MM.1S (cell line): ENCODE measurements at regions not wholly inside any gene's neighbourhood (a gene's known extent, or its start where the extent isn't known, plus 50 kb on each side); places are given as distances from the start of the nearest gene placed in this dataset.

Experiments used
- DNase-seq: peaks from one replicate; pipeline ENCODE4 v3.0.0-alpha.2; 2015
- H2AFZ ChIP-seq: fragments of 300-600 bp; sonication (generic); 2 replicates; pipeline ENCODE4 v1.6.0; 2016; ENCODE audit warnings: antibody characterized with exemption, low read length
- H3F3A ChIP-seq: fragments of 300-600 bp; sonication (generic); 2 replicates; pipeline ENCODE4 v1.6.1; 2016; ENCODE audit warnings: mild to moderate bottlenecking, antibody characterized with exemption, low read length, moderate library complexity, mixed read lengths; ENCODE audit not compliant: insufficient read depth
- H3K27ac ChIP-seq: fragments of 300-600 bp; sonication (generic); 2 replicates; pipeline ENCODE4 v1.5.1; 2016; ENCODE audit warnings: mild to moderate bottlenecking, low read length
- H3K27me3 ChIP-seq: fragments of 300-600 bp; sonication (generic); replicated peaks from 2 replicates; pipeline ENCODE4 v1.6.0; 2016; ENCODE audit warnings: low read length; ENCODE audit not compliant: insufficient read depth
- H3K36me3 ChIP-seq: fragments of 300-600 bp; sonication (generic); replicated peaks from 2 replicates; pipeline ENCODE4 v1.6.1; 2016; ENCODE audit warnings: mild to moderate bottlenecking, low read length, mixed read lengths; ENCODE audit not compliant: insufficient read depth
- H3K4me1 ChIP-seq: fragments of 300-600 bp; sonication (generic); 2 replicates; pipeline ENCODE4 v1.6.1; 2016; ENCODE audit warnings: low read length, mixed read lengths
- H3K4me2 ChIP-seq: fragments of 300-600 bp; sonication (generic); 2 replicates; pipeline ENCODE4 v1.6.0; 2016; ENCODE audit warnings: low read depth, low read length
- H3K4me3 ChIP-seq: fragments of 300-600 bp; sonication (generic); 2 replicates; pipeline ENCODE4 v1.5.1; 2016; ENCODE audit warnings: low read length, mixed read lengths
- H3K79me2 ChIP-seq: fragments of 300-600 bp; sonication (generic); 2 replicates; pipeline ENCODE4 v1.6.1; 2016; ENCODE audit warnings: mixed run types, low read length, mixed read lengths
- H3K9ac ChIP-seq: fragments of 300-600 bp; sonication (generic); 2 replicates; pipeline ENCODE4 v1.6.1; 2016; ENCODE audit warnings: low read length, mixed read lengths
- H3K9me2 ChIP-seq: fragments of 300-600 bp; sonication (generic); replicated peaks from 2 replicates; pipeline ENCODE4 v1.6.1; 2016; ENCODE audit warnings: mild to moderate bottlenecking, low read length, mixed read lengths; ENCODE audit not compliant: insufficient read depth
- H3K9me3 ChIP-seq: fragments of 300-600 bp; sonication (generic); replicated peaks from 2 replicates; pipeline ENCODE4 v1.6.1; 2016; ENCODE audit warnings: mild to moderate bottlenecking, low read length, mixed read lengths; ENCODE audit not compliant: insufficient read depth
- H4K20me1 ChIP-seq: fragments of 300-600 bp; sonication (generic); 2 replicates; pipeline ENCODE4 v1.6.1; 2016; ENCODE audit warnings: mild to moderate bottlenecking, low read length, moderate library complexity, mixed read lengths; ENCODE audit not compliant: insufficient read depth
- CTCF ChIP-seq: fragments of 300-600 bp; sonication (generic); IDR thresholded peaks from 2 replicates; pipeline ENCODE4 v1.5.1; 2016; ENCODE audit warnings: antibody characterized with exemption, low read length, mixed read lengths
- EZH2 ChIP-seq: fragments of 300-600 bp; sonication (generic); optimal IDR thresholded peaks from 2 replicates; pipeline ENCODE3; 2017; ENCODE audit warnings: low read depth, mild to moderate bottlenecking, antibody characterized with exemption, low read length, mixed read lengths
- EZH2phosphoT487 ChIP-seq: fragments of 300-600 bp; sonication (generic); IDR thresholded peaks from 2 replicates; pipeline ENCODE4 v1.6.1; 2018; ENCODE audit warnings: antibody characterized with exemption, low read length

DNA sequence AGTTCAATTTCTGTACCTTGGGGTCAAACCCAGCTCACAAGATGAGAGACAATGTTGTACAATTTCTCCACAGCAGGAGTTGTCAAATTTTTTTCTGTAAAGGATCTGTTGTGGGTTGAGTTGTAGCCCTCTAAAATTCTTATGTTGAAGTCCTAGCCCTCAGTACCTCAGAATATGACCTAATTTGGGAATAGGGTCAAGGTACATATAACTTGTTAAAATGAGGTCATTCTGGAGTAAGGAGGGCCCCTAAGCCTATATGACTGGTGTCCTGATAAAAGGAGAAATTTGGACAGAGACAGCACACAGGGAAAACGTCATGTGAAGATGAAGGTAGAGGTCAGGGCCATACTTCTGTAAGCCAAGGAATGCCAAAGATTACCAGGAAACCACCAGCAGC lies 264.9 kb downstream of the TTC8 start:
- H4K20me1 ChIP-seq = no peaks in the 10 kb centered on the region
- H2AFZ ChIP-seq = no peak overlapping the region
- no peak overlapping the region for H3K4me2 ChIP-seq
- H3K9me3 ChIP-seq = no peaks in the 10 kb centered on the region
- no peaks in the 10 kb centered on the region for H3F3A ChIP-seq
- no peaks in the 10 kb centered on the region for H3K9me2 ChIP-seq
- no peak overlapping the region for H3K27ac ChIP-seq
- TF ChIP-seq EZH2 (no peak), EZH2phosphoT487 (no peak), CTCF (no peak)
- no peaks in the 10 kb centered on the region for H3K4me1 ChIP-seq
- no peak overlapping the region for H3K4me3 ChIP-seq
- H3K79me2 ChIP-seq = no peaks in the 10 kb centered on the region
- no peak overlapping the region for H3K9ac ChIP-seq
- no peak for DNase-seq
- no peaks in the 10 kb centered on the region for H3K27me3 ChIP-seq
- no peaks in the 10 kb centered on the region for H3K36me3 ChIP-seq

DNA sequence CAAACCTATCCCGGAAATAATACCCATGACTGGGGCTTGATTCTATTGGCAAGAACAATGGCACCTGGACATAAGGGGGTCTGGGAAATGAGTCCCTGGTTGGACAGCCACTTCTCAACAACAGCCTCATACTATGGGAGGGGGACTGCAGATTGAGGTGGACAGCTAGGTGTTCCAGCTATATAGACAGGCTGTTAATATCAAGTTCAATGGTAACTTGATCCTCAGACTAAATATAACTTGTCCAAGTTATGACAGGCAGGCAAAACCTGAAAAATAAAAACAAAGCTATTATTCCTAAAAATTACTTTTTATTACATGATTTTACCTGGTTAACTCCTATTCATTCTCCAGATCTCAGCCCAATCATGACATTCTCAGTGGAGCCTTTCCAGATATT lies 267.3 kb downstream of the TTC8 start:
- no peak overlapping the region for H2AFZ ChIP-seq
- H3K4me2 ChIP-seq = no peak overlapping the region
- no peak overlapping the region for H3K9ac ChIP-seq
- H3F3A ChIP-seq = no peaks in the 10 kb centered on the region
- H3K27me3 ChIP-seq = no peaks in the 10 kb centered on the region
- H4K20me1 ChIP-seq = no peaks in the 10 kb centered on the region
- H3K4me1 ChIP-seq = no peaks in the 10 kb centered on the region
- no peak overlapping the region for H3K4me3 ChIP-seq
- no peak overlapping the region for H3K27ac ChIP-seq
- no peaks in the 10 kb centered on the region for H3K9me2 ChIP-seq
- H3K79me2 ChIP-seq = no peaks in the 10 kb centered on the region
- DNase-seq = no peak
- no peaks in the 10 kb centered on the region for H3K9me3 ChIP-seq
- no peaks in the 10 kb centered on the region for H3K36me3 ChIP-seq
- no peak for TF ChIP-seq CTCF
- no peak for TF ChIP-seq EZH2
- TF ChIP-seq EZH2phosphoT487 = no peak

GRCh38 chr14:89093083-89093730 lies 268.8 kb downstream of the TTC8 start:
- no peaks in the 10 kb centered on the region for H3K27me3 ChIP-seq
- no peak for DNase-seq
- no peak overlapping the region for H3K27ac ChIP-seq
- no peaks in the 10 kb centered on the region for H3K79me2 ChIP-seq
- no peak overlapping the region for H3K4me2 ChIP-seq
- no peaks in the 10 kb centered on the region for H3F3A ChIP-seq
- no peak overlapping the region for H3K4me3 ChIP-seq
- H3K4me1 ChIP-seq = no peaks in the 10 kb centered on the region
- TF ChIP-seq CTCF = no peak
- no peaks in the 10 kb centered on the region for H3K36me3 ChIP-seq
- no peaks in the 10 kb centered on the region for H3K9me2 ChIP-seq
- H4K20me1 ChIP-seq = no peaks in the 10 kb centered on the region
- no peaks in the 10 kb centered on the region for H3K9me3 ChIP-seq
- H2AFZ ChIP-seq = no peak overlapping the region
- no peak overlapping the region for H3K9ac ChIP-seq
